ENCODE measurements at regions not wholly inside any gene's neighbourhood (a gene's known extent, or its start where the extent isn't known, plus 50 kb on each side); places are given as distances from the start of the nearest gene placed in this dataset.

DNA sequence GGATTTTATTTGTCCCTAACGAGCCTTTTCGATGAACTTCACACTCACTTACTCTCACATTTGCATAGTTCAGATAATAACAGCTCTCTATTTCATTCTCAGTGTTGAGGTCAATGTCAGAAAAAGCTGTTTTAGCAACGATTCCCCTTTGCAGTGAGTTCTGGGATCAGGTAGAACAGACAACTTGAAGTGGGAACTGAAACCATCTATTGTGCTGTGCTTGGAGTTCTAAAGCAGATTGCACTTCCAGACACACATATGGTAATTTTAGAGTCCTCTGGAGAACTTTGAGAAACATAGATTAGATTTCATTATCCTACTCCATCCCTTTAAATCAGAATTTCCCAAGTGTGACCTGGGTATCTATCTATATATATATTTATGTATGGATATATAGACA lies 124.6 kb upstream of the BLID start:
- TF ChIP-seq, protein P1, sequence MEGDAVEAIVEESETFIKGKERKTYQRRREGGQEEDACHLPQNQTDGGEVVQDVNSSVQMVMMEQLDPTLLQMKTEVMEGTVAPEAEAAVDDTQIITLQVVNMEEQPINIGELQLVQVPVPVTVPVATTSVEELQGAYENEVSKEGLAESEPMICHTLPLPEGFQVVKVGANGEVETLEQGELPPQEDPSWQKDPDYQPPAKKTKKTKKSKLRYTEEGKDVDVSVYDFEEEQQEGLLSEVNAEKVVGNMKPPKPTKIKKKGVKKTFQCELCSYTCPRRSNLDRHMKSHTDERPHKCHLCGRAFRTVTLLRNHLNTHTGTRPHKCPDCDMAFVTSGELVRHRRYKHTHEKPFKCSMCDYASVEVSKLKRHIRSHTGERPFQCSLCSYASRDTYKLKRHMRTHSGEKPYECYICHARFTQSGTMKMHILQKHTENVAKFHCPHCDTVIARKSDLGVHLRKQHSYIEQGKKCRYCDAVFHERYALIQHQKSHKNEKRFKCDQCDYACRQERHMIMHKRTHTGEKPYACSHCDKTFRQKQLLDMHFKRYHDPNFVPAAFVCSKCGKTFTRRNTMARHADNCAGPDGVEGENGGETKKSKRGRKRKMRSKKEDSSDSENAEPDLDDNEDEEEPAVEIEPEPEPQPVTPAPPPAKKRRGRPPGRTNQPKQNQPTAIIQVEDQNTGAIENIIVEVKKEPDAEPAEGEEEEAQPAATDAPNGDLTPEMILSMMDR (IDR thresholded peaks at IDR 0.05; ENCODE audit: insufficient read depth, low read depth, low read length) = no peak
- no peak for TF ChIP-seq EZH2 (IDR thresholded peaks at IDR 0.05; ENCODE audit: insufficient read depth, low read length)

All from astrocyte (in vitro differentiated cells and primary cell).